Globus pallidus (tissue), 1 donor: ENCODE measurements at regions not wholly inside any gene's neighbourhood (a gene's known extent, or its start where the extent isn't known, plus 50 kb on each side); places are given as distances from the start of the nearest gene placed in this dataset.

ENCODE experiments used
- DNase-seq: peaks from one replicate; pipeline ENCODE4 v3.0.0-alpha.2; 2015; ENCODE audit warnings: low spot score

DNA sequence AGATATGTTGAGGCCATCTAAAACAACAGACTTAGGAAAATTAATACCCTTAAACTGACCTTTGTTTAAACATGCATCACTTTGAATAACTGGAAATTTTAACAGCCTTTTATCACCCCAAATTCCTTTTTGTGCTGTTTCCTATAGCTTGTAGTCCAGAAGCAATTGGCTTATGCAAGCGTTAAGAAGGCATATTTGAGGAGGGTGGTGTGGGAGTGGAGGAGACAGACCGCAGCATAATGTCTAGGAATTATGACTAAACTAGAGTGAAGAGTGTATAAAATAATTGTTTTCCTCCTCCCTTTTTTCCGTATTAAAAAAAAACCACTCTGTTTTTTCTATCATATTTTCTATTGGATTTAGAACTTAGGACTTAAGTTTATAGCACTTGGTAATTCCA lies 51.8 kb upstream of the MPDZ start:
- DNase-seq, result no peak

GRCh38 chr9:13330396-13331004 lies 51.0 kb upstream of the MPDZ start:
- DNase-seq, result no peak
